Fibroblast of the aortic adventitia (primary cell): ENCODE measurements at regions not wholly inside any gene's neighbourhood (a gene's known extent, or its start where the extent isn't known, plus 50 kb on each side); places are given as distances from the start of the nearest gene placed in this dataset.
A peak's percentile ranks its signal among the peaks of the same experiment; 100 is the strongest.

Experiments
- DNase-seq: peaks from one replicate; pipeline ENCODE4 v3.0.0-alpha.2; 2010; ENCODE audit warnings: low read depth
- H3K4me3 ChIP-seq: 2 replicates; pipeline ENCODE4 v1.5.1; 2011; ENCODE audit warnings: low read depth, mild to moderate bottlenecking, control low read depth, low read length, moderate library complexity
- CTCF ChIP-seq: IDR thresholded peaks from 2 replicates; pipeline ENCODE4 v1.5.1; 2011; ENCODE audit warnings: mild to moderate bottlenecking, low read length, control low read depth, inconsistent platforms; ENCODE audit not compliant: insufficient read depth

- DNase-seq = no peak
- no peak for TF ChIP-seq CTCF
These were observed 184.8 kb downstream of the TMEM38B start for GRCh38 chr9:105879181-105879580.

GRCh38 chr9:105880517-105880916 lies 186.2 kb downstream of the TMEM38B start:
- no peak overlapping the region for H3K4me3 ChIP-seq
- TF ChIP-seq CTCF = no peak
- DNase-seq = no peak

More at GRCh38 chr9:105879181-105879580, 184.8 kb downstream of the TMEM38B start:
- H3K4me3 ChIP-seq = no peak overlapping the region

GRCh38 chr9:105881021-105881420 lies 186.7 kb downstream of the TMEM38B start:
- no peak overlapping the region for H3K4me3 ChIP-seq
- TF ChIP-seq CTCF = no peak

GRCh38 chr9:105881654-105882349 lies 187.5 kb downstream of the TMEM38B start:
- TF ChIP-seq CTCF = peak; percentile 82
- DNase-seq = peak; percentile 51

More at GRCh38 chr9:105881021-105881420, 186.7 kb downstream of the TMEM38B start:
- DNase-seq = no peak

GRCh38 chr9:105883847-105884246 lies 189.5 kb downstream of the TMEM38B start:
- TF ChIP-seq CTCF = no peak

More at GRCh38 chr9:105881654-105882349, 187.5 kb downstream of the TMEM38B start:
- no peak overlapping the region for H3K4me3 ChIP-seq

GRCh38 chr9:105884416-105884815 lies 190.1 kb downstream of the TMEM38B start:
- no peak for TF ChIP-seq CTCF
- no peak for DNase-seq
- no peak overlapping the region for H3K4me3 ChIP-seq

More at GRCh38 chr9:105883847-105884246, 189.5 kb downstream of the TMEM38B start:
- H3K4me3 ChIP-seq = no peak overlapping the region
- no peak for DNase-seq
